ENCODE measurements at regions not wholly inside any gene's neighbourhood (a gene's known extent, or its start where the extent isn't known, plus 50 kb on each side); places are given as distances from the start of the nearest gene placed in this dataset.

DNA sequence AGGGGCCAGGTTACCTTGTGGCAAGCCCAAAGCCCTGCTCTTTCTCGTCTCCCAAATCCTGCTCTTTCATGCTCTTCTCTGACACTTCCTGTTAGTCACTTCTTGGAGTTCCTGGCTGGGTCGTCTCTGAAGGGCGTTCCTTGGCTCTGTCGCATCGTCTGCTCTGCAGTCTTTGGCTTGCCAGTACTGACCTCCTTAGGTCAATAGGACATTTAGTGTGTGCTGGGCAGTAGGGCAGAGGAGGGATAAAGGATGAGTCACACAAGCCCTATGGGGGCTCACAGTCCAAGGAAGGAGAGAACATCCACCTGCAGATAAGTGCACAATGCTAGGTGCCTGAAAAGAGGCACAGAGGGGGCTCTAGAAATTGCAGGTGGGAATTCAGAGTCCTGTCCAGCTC lies 87.5 kb downstream of the FAM43A start:
- Mint-ChIP-seq H3K27me3 (ENCODE audit: insufficient read depth, low read depth, poor library complexity) (peaks cover 17% of the 10 kb centered on the region), H3K9me3 (no peaks in the 10 kb centered on the region), H3K4me1 (peaks cover 17% of the 10 kb centered on the region), H3K4me3 (no peak overlapping the region), H3K27ac (no peak overlapping the region), H3K36me3 (ENCODE audit: low read depth) (no peaks in the 10 kb centered on the region)
- H2AFZ ChIP-seq, result no peak overlapping the region
- DNase-seq (ENCODE audit: low spot score) (no peak), ATAC-seq (no peak)
- no peak for TF ChIP-seq CREB1 (CRISPR knock-in tag; IDR thresholded peaks at IDR 0.05; ENCODE audit: low read depth)
- no peak for TF ChIP-seq ZNF114 (CRISPR knock-in tag; IDR thresholded peaks at IDR 0.05)
- TF ChIP-seq, protein P1, sequence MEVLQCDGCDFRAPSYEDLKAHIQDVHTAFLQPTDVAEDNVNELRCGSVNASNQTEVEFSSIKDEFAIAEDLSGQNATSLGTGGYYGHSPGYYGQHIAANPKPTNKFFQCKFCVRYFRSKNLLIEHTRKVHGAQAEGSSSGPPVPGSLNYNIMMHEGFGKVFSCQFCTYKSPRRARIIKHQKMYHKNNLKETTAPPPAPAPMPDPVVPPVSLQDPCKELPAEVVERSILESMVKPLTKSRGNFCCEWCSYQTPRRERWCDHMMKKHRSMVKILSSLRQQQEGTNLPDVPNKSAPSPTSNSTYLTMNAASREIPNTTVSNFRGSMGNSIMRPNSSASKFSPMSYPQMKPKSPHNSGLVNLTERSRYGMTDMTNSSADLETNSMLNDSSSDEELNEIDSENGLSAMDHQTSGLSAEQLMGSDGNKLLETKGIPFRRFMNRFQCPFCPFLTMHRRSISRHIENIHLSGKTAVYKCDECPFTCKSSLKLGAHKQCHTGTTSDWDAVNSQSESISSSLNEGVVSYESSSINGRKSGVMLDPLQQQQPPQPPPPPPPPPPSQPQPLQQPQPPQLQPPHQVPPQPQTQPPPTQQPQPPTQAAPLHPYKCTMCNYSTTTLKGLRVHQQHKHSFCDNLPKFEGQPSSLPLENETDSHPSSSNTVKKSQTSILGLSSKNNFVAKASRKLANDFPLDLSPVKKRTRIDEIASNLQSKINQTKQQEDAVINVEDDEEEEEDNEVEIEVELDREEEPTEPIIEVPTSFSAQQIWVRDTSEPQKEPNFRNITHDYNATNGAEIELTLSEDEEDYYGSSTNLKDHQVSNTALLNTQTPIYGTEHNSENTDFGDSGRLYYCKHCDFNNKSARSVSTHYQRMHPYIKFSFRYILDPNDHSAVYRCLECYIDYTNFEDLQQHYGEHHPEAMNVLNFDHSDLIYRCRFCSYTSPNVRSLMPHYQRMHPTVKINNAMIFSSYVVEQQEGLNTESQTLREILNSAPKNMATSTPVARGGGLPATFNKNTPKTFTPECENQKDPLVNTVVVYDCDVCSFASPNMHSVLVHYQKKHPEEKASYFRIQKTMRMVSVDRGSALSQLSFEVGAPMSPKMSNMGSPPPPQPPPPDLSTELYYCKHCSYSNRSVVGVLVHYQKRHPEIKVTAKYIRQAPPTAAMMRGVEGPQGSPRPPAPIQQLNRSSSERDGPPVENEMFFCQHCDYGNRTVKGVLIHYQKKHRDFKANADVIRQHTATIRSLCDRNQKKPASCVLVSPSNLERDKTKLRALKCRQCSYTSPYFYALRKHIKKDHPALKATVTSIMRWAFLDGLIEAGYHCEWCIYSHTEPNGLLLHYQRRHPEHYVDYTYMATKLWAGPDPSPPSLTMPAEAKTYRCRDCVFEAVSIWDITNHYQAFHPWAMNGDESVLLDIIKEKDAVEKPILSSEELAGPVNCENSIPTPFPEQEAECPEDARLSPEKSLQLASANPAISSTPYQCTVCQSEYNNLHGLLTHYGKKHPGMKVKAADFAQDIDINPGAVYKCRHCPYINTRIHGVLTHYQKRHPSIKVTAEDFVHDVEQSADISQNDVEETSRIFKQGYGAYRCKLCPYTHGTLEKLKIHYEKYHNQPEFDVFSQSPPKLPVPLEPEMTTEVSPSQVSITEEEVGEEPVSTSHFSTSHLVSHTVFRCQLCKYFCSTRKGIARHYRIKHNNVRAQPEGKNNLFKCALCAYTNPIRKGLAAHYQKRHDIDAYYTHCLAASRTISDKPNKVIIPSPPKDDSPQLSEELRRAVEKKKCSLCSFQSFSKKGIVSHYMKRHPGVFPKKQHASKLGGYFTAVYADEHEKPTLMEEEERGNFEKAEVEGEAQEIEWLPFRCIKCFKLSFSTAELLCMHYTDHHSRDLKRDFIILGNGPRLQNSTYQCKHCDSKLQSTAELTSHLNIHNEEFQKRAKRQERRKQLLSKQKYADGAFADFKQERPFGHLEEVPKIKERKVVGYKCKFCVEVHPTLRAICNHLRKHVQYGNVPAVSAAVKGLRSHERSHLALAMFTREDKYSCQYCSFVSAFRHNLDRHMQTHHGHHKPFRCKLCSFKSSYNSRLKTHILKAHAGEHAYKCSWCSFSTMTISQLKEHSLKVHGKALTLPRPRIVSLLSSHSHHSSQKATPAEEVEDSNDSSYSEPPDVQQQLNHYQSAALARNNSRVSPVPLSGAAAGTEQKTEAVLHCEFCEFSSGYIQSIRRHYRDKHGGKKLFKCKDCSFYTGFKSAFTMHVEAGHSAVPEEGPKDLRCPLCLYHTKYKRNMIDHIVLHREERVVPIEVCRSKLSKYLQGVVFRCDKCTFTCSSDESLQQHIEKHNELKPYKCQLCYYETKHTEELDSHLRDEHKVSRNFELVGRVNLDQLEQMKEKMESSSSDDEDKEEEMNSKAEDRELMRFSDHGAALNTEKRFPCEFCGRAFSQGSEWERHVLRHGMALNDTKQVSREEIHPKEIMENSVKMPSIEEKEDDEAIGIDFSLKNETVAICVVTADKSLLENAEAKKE (CRISPR knock-in tag; IDR thresholded peaks at IDR 0.05), result no peak
- TF ChIP-seq STAT1 (IDR thresholded peaks at IDR 0.05; ENCODE audit: unreplicated experiment), result no peak
- TF ChIP-seq, protein P2, sequence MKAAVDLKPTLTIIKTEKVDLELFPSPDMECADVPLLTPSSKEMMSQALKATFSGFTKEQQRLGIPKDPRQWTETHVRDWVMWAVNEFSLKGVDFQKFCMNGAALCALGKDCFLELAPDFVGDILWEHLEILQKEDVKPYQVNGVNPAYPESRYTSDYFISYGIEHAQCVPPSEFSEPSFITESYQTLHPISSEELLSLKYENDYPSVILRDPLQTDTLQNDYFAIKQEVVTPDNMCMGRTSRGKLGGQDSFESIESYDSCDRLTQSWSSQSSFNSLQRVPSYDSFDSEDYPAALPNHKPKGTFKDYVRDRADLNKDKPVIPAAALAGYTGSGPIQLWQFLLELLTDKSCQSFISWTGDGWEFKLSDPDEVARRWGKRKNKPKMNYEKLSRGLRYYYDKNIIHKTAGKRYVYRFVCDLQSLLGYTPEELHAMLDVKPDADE (IDR thresholded peaks at IDR 0.05), result no peak
- TF ChIP-seq POLR2AphosphoS5 (IDR thresholded peaks at IDR 0.05; ENCODE audit: low read depth), result no peak
- TF ChIP-seq, protein P3, sequence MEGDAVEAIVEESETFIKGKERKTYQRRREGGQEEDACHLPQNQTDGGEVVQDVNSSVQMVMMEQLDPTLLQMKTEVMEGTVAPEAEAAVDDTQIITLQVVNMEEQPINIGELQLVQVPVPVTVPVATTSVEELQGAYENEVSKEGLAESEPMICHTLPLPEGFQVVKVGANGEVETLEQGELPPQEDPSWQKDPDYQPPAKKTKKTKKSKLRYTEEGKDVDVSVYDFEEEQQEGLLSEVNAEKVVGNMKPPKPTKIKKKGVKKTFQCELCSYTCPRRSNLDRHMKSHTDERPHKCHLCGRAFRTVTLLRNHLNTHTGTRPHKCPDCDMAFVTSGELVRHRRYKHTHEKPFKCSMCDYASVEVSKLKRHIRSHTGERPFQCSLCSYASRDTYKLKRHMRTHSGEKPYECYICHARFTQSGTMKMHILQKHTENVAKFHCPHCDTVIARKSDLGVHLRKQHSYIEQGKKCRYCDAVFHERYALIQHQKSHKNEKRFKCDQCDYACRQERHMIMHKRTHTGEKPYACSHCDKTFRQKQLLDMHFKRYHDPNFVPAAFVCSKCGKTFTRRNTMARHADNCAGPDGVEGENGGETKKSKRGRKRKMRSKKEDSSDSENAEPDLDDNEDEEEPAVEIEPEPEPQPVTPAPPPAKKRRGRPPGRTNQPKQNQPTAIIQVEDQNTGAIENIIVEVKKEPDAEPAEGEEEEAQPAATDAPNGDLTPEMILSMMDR (conservative IDR thresholded peaks at IDR 0.05; ENCODE audit: low read depth in 2 of 2), result no peak
- TF ChIP-seq, protein P4, sequence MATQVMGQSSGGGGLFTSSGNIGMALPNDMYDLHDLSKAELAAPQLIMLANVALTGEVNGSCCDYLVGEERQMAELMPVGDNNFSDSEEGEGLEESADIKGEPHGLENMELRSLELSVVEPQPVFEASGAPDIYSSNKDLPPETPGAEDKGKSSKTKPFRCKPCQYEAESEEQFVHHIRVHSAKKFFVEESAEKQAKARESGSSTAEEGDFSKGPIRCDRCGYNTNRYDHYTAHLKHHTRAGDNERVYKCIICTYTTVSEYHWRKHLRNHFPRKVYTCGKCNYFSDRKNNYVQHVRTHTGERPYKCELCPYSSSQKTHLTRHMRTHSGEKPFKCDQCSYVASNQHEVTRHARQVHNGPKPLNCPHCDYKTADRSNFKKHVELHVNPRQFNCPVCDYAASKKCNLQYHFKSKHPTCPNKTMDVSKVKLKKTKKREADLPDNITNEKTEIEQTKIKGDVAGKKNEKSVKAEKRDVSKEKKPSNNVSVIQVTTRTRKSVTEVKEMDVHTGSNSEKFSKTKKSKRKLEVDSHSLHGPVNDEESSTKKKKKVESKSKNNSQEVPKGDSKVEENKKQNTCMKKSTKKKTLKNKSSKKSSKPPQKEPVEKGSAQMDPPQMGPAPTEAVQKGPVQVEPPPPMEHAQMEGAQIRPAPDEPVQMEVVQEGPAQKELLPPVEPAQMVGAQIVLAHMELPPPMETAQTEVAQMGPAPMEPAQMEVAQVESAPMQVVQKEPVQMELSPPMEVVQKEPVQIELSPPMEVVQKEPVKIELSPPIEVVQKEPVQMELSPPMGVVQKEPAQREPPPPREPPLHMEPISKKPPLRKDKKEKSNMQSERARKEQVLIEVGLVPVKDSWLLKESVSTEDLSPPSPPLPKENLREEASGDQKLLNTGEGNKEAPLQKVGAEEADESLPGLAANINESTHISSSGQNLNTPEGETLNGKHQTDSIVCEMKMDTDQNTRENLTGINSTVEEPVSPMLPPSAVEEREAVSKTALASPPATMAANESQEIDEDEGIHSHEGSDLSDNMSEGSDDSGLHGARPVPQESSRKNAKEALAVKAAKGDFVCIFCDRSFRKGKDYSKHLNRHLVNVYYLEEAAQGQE (IDR thresholded peaks at IDR 0.05; ENCODE audit: unreplicated experiment), result no peak
- no peak for TF ChIP-seq JUNB (IDR thresholded peaks at IDR 0.05; ENCODE audit: unreplicated experiment)
- no peak for TF ChIP-seq EZH2 (IDR thresholded peaks at IDR 0.05; ENCODE audit: low read depth, unreplicated experiment)
- H3K27ac ChIP-seq (ENCODE audit: low read depth), result no peak overlapping the region
- no peaks in the 10 kb centered on the region for H3F3A ChIP-seq (replicated peaks; ENCODE audit: low read depth)
- H3K36me3 ChIP-seq (ENCODE audit: insufficient read depth), result no peaks in the 10 kb centered on the region
- no peaks in the 10 kb centered on the region for H4K20me1 ChIP-seq (replicated peaks; ENCODE audit: insufficient read depth)
- H3K4me2 ChIP-seq, result no peak overlapping the region
- no peaks in the 10 kb centered on the region; the same call in 1 of the 2 replicates for H3K4me1 ChIP-seq (ENCODE audit: insufficient read depth)
- H3K4me3 ChIP-seq, result no peak overlapping the region
- no peaks in the 10 kb centered on the region for H3K79me2 ChIP-seq (replicated peaks; ENCODE audit: insufficient read depth)
- H3K9me2 ChIP-seq (ENCODE audit: insufficient read depth), result peaks cover 5% of the 10 kb centered on the region; the same call in 1 of the 2 replicates
- H3K27me3 ChIP-seq (ENCODE audit: insufficient read depth), result peaks cover 9% of the 10 kb centered on the region; the same call in 1 of the 2 replicates

Data from GM23338 (cell line).